Heart left ventricle (tissue), 16 donors: ENCODE measurements at regions not wholly inside any gene's neighbourhood (a gene's known extent, or its start where the extent isn't known, plus 50 kb on each side); places are given as distances from the start of the nearest gene placed in this dataset.
A peak's percentile ranks its signal among the peaks of the same experiment; 100 is the strongest.

Experiments
- ATAC-seq, 4 donors: fragments of 200-7000 bp; cut with Tn5 transposase; one replicate each; pipeline ENCODE4 v1.9.1; 2020 to 2022; ENCODE audit warnings: moderate library complexity in 4 of 4, mild to moderate bottlenecking in 3 of 4, moderate number of reproducible peaks in 1 of 4
- DNase-seq, 5 donors: peaks; one replicate each; pipeline ENCODE4 v3.0.0-alpha.2; 2020
- H3K27ac ChIP-seq, 12 donors: fragments of 200-600 bp; sonication (generic) in 4 of 12; one replicate each; pipeline versions ENCODE4 v1.5.0 to v1.8.0; 2016 to 2022; ENCODE audit warnings: mild to moderate bottlenecking in 2 of 12
- H3K27me3 ChIP-seq, 9 donors: fragments of 200-600 bp; sonication (generic) in 2 of 9; one replicate each; pipeline versions ENCODE4 v1.5.1 to v1.8.0; 2016 to 2022; ENCODE audit warnings: mild to moderate bottlenecking in 3 of 9
- H3K36me3 ChIP-seq, 9 donors: fragments of 200-600 bp; sonication (generic) in 2 of 9; one replicate each; pipeline versions ENCODE4 v1.5.0 to v1.8.0; 2018 to 2022; ENCODE audit warnings: mild to moderate bottlenecking in 2 of 9
- H3K4me1 ChIP-seq, 12 donors: fragments of 200-600 bp; sonication (generic) in 4 of 12; one replicate each; pipeline versions ENCODE4 v1.5.0 to v1.8.0; 2016 to 2022; ENCODE audit warnings: mild to moderate bottlenecking in 3 of 12
- H3K4me3 ChIP-seq, 12 donors: fragments of 200-600 bp; sonication (generic) in 4 of 12; one replicate each; pipeline versions ENCODE4 v1.5.0 to v1.8.0; 2017 to 2022; ENCODE audit warnings: mild to moderate bottlenecking in 9 of 12, moderate library complexity in 4 of 12
- H3K9me3 ChIP-seq, 12 donors: fragments of 200-600 bp; sonication (generic) in 4 of 12; one replicate each; pipeline versions ENCODE4 v1.5.0 to v1.8.0; 2016 to 2022; ENCODE audit warnings: mild to moderate bottlenecking in 1 of 12
- CTCF ChIP-seq, 12 donors: fragments of 200-600 bp; sonication (generic) in 4 of 12; IDR thresholded peaks; one replicate each; pipeline versions ENCODE4 v1.5.0 to v1.8.0; 2018 to 2022; ENCODE audit warnings: antibody characterized with exemption in 12 of 12, mild to moderate bottlenecking in 5 of 12
- POLR2A ChIP-seq, 2 donors: fragments of 450-650 bp; IDR thresholded peaks; one replicate each; pipeline ENCODE4 v1.6.1; 2017; ENCODE audit warnings: antibody characterized with exemption in 2 of 2, mild to moderate bottlenecking in 2 of 2, moderate library complexity in 2 of 2
- WGBS, 4 donors: extraction: QIAGEN DNeasy Blood & Tissue Kit in 2 of 4; methylation state at CpG; one replicate each; pipeline versions ENCODE4 v1.1.5 to v1.1.7; 2013 to 2018; 5-methylcytosine and 5-hydroxymethylcytosine counted together
- intact Hi-C, 10 donors: fragments of 100-400 bp; cut with DNase I; formaldehyde crosslinking; loops; one replicate each; pipeline versions ENCODE4 v1.11.1 to v1.14.2; 2022
- donor health status: ischemic (EF 13 %, LVEDD 7.1; RV severe dilation, severe dysfunction).
- donor health status: healthy with polysubstance abuse.
- donor health status: DM: no; HTN: yes; CAD: no.
- donor health status: DM: no; HTN: no; CAD: no.
- donor health status: ischemic (EF 25% LVEDD 6.9; RV normal size, moderate dysfunction).
- donor health status: ischemic (EF 25% LVEDD 5.7; RV mildly dilated, moderate dysfunction).
- donor health status: healthy.
- donor health status: DM: yes; HTN: yes; CAD: no.
- donor health status: ischemic (EF 35%, LVEDD 5.7; RV mildly dilated, moderate dysfunction).
- donor health status: nonischemic (EF 11% LVEDD 7.7; RV severe dilation, severe dysfunction).
- donor health status: DM: yes; HTN: yes; CAD: no.
- donor health status: PGD.
- donor health status: ischemic (EF 29% LVEDD 5.4; RV normal size, mild dysfunction).
- donor health status: nonischemic (EF 23%, LVEDD 6.1; RV moderate dilation, normal function).

- Histone ChIP-seq H3K36me3 (no peaks in the 10 kb centered on the region), H3K4me1 (peaks cover 0 to 48% (median 0%) of the 10 kb centered on the region in 12 donors), H3K9me3 (no peaks in the 10 kb centered on the region), H3K27ac (peak overlapping the region in 1 of 12 donors; percentile 52), H3K4me3 (no peak overlapping the region), H3K27me3 (peaks cover 0 to 8% (median 0%) of the 10 kb centered on the region in 9 donors)
- DNase-seq = no peak
- intact Hi-C loops = loop anchor here in 8 of 10 donors (2.0 to 10.0 kb wide), 8 partner anchors 98 to 958 kb away; partner anchors contain the start of gene IKZF1 (in 1 of the 8)
- no peak for ATAC-seq
- 85 to 90% (median 88%) methylated on average over 11 of the region's 11 CpGs for WGBS, 4 donors
- no peak for TF ChIP-seq CTCF (IDR thresholded peaks at IDR 0.05)
- TF ChIP-seq POLR2A (IDR thresholded peaks at IDR 0.05) = no peak
These were observed 97.3 kb upstream of the IKZF1 start for GRCh38 chr7:50207251-50207564.

GRCh38 chr7:50206453-50207250, 97.9 kb upstream of the IKZF1 start:
- H3K27me3 ChIP-seq = peaks cover 0 to 8% (median 0%) of the 10 kb centered on the region in 9 donors
- WGBS, 4 donors = 77 to 83% (median 82%) methylated on average over 21 of the region's 21 CpGs
- ATAC-seq = peak in 3 of 4 donors; percentile 24 to 63 (median 39)

GRCh38 chr7:50205011-50205410, 99.5 kb upstream of the IKZF1 start:
- Histone ChIP-seq H3K9me3 (no peaks in the 10 kb centered on the region), H3K27me3 (peaks cover 0 to 8% (median 0%) of the 10 kb centered on the region in 9 donors), H3K4me3 (no peak overlapping the region), H3K27ac (no peak overlapping the region), H3K4me1 (peaks cover 0 to 46% (median 0%) of the 10 kb centered on the region in 12 donors), H3K36me3 (no peaks in the 10 kb centered on the region)
- TF ChIP-seq CTCF (IDR thresholded peaks at IDR 0.05) (no peak), POLR2A (IDR thresholded peaks at IDR 0.05) (no peak)
- intact Hi-C loops = loop anchor here in 8 of 10 donors (2.0 to 10.0 kb wide), 8 partner anchors 100 to 960 kb away; partner anchors contain the start of gene IKZF1 (in 1 of the 8)
- ATAC-seq (peak in 1 of 4 donors; percentile 10), DNase-seq (no peak)
- 45 to 56% (median 52%) methylated on average over 7 of the region's 7 CpGs for WGBS, 4 donors

More at GRCh38 chr7:50206453-50207250, 97.9 kb upstream of the IKZF1 start:
- DNase-seq = no peak
- no peak for TF ChIP-seq POLR2A (IDR thresholded peaks at IDR 0.05)
- Histone ChIP-seq H3K4me3 (no peak overlapping the region), H3K9me3 (no peaks in the 10 kb centered on the region), H3K27ac (peak overlapping the region in 1 of 12 donors; percentile 52), H3K4me1 (peaks cover 0 to 48% (median 0%) of the 10 kb centered on the region in 12 donors), H3K36me3 (no peaks in the 10 kb centered on the region)
- intact Hi-C loops = loop anchor here in 8 of 10 donors (2.0 to 10.0 kb wide), 8 partner anchors 98 to 958 kb away; partner anchors contain the start of gene IKZF1 (in 1 of the 8)

GRCh38 chr7:50204581-50204980, 99.9 kb upstream of the IKZF1 start:
- peaks cover 0 to 8% (median 0%) of the 10 kb centered on the region in 9 donors for H3K27me3 ChIP-seq
- WGBS, 4 donors = 58 to 59% (median 58%) methylated on average over 5 of the region's 5 CpGs

GRCh38 chr7:50203521-50203920, 101.0 kb upstream of the IKZF1 start:
- TF ChIP-seq CTCF (IDR thresholded peaks at IDR 0.05) (no peak), POLR2A (IDR thresholded peaks at IDR 0.05) (no peak)
- Histone ChIP-seq H3K9me3 (no peaks in the 10 kb centered on the region), H3K4me1 (peaks cover 0 to 50% (median 0%) of the 10 kb centered on the region in 12 donors), H3K27ac (no peak overlapping the region), H3K4me3 (no peak overlapping the region), H3K27me3 (peaks cover 0 to 8% (median 0%) of the 10 kb centered on the region in 9 donors), H3K36me3 (no peaks in the 10 kb centered on the region)
- ATAC-seq (no peak), DNase-seq (no peak)
- intact Hi-C loops = loop anchor here in 6 of 10 donors (5.0 to 10.0 kb wide), 6 partner anchors 101 to 961 kb away; partner anchors contain the start of gene IKZF1 (in 1 of the 6)
- 75 to 86% (median 80%) methylated on average over 4 of the region's 4 CpGs for WGBS, 4 donors

More at GRCh38 chr7:50204581-50204980, 99.9 kb upstream of the IKZF1 start:
- peaks cover 0 to 50% (median 0%) of the 10 kb centered on the region in 12 donors for H3K4me1 ChIP-seq
- H3K27ac ChIP-seq = no peak overlapping the region
- no peak for DNase-seq
- intact Hi-C loops = loop anchor here in 8 of 10 donors (2.0 to 10.0 kb wide), 8 partner anchors 100 to 960 kb away; partner anchors contain the start of gene IKZF1 (in 1 of the 8)
- H3K4me3 ChIP-seq = no peak overlapping the region
- no peak for ATAC-seq
- H3K9me3 ChIP-seq = no peaks in the 10 kb centered on the region
- no peaks in the 10 kb centered on the region for H3K36me3 ChIP-seq
- TF ChIP-seq POLR2A (IDR thresholded peaks at IDR 0.05) = no peak
